Astrocyte (in vitro differentiated cells and primary cell): ENCODE measurements at regions not wholly inside any gene's neighbourhood (a gene's known extent, or its start where the extent isn't known, plus 50 kb on each side); places are given as distances from the start of the nearest gene placed in this dataset.
"Not testable (repeated sequence)": the region's sequence is repeated elsewhere in the genome, so short reads cannot be mapped to it uniquely, and the experiment has no call there.

ENCODE experiments used
- DNase-seq: peaks from one replicate; pipeline ENCODE4 v3.0.0-alpha.2; 2010; ENCODE audit warnings: low read depth
- FAIRE-seq: peaks from 2 replicates; lab custom pipeline; 2011; peaks lifted over from hg19 to GRCh38; lab: Jason Lieb, UNC
- H2AFZ ChIP-seq: 2 replicates; pipeline ENCODE4 v1.6.0; 2012; ENCODE audit warnings: low read depth, low read length, inconsistent platforms
- H3K27ac ChIP-seq: 2 replicates; pipeline ENCODE4 v1.5.1; 2011; ENCODE audit warnings: low read depth, low read length, inconsistent platforms
- H3K27me3 ChIP-seq: 2 replicates; pipeline ENCODE4 v1.6.0; 2011; ENCODE audit warnings: low read length, inconsistent platforms; ENCODE audit not compliant: insufficient read depth
- H3K36me3 ChIP-seq: 2 replicates; pipeline ENCODE4 v1.5.1; 2011; ENCODE audit warnings: low read length, inconsistent platforms; ENCODE audit not compliant: insufficient read depth
- H3K4me1 ChIP-seq: 2 replicates; pipeline ENCODE4 v1.5.1; 2011; ENCODE audit warnings: low read length, inconsistent platforms; ENCODE audit not compliant: insufficient read depth
- H3K4me2 ChIP-seq: 2 replicates; pipeline ENCODE4 v1.6.0; 2012; ENCODE audit warnings: low read length, inconsistent platforms
- H3K4me3 ChIP-seq: 2 replicates; pipeline ENCODE4 v1.5.1; 2011; ENCODE audit warnings: low read depth, mild to moderate bottlenecking, low read length, inconsistent platforms; ENCODE audit not compliant: insufficient read depth
- H3K79me2 ChIP-seq: 2 replicates; pipeline ENCODE4 v1.6.0; 2012; ENCODE audit warnings: mild to moderate bottlenecking, low read length, inconsistent platforms; ENCODE audit not compliant: insufficient read depth
- H3K9ac ChIP-seq: 2 replicates; pipeline ENCODE4 v1.6.0; 2012; ENCODE audit warnings: mild to moderate bottlenecking, low read length, inconsistent platforms
- H3K9me3 ChIP-seq: 2 replicates; pipeline ENCODE4 v1.5.1; 2012; ENCODE audit warnings: low read depth, mild to moderate bottlenecking, low read length, inconsistent platforms; ENCODE audit not compliant: insufficient read depth
- H4K20me1 ChIP-seq: 2 replicates; pipeline ENCODE4 v1.6.0; 2012; ENCODE audit warnings: low read length, inconsistent platforms; ENCODE audit not compliant: insufficient read depth
- H3K27ac Mint-ChIP-seq: one replicate; pipeline ENCODE4 v1.8.0; 2021; ENCODE audit warnings: mild to moderate bottlenecking, mixed read lengths; ENCODE audit not compliant: unreplicated experiment
- H3K27me3 Mint-ChIP-seq: one replicate; pipeline ENCODE4 v1.8.0; 2021; ENCODE audit warnings: low read depth, mixed read lengths; ENCODE audit not compliant: unreplicated experiment
- H3K36me3 Mint-ChIP-seq: one replicate; pipeline ENCODE4 v1.8.0; 2021; ENCODE audit warnings: low read depth, mixed read lengths; ENCODE audit not compliant: unreplicated experiment
- H3K4me1 Mint-ChIP-seq: one replicate; pipeline ENCODE4 v1.8.0; 2021; ENCODE audit warnings: low read depth, mixed read lengths; ENCODE audit not compliant: unreplicated experiment
- H3K4me3 Mint-ChIP-seq: one replicate; pipeline ENCODE4 v1.8.0; 2021; ENCODE audit warnings: mild to moderate bottlenecking, moderate library complexity, mixed read lengths; ENCODE audit not compliant: unreplicated experiment
- H3K9me3 Mint-ChIP-seq: one replicate; pipeline ENCODE4 v1.8.0; 2021; ENCODE audit warnings: mild to moderate bottlenecking, mixed read lengths; ENCODE audit not compliant: unreplicated experiment
- EZH2 ChIP-seq: IDR thresholded peaks from 2 replicates; pipeline ENCODE4 v1.6.1; 2012; ENCODE audit warnings: mild to moderate bottlenecking, low read length, inconsistent platforms; ENCODE audit not compliant: insufficient read depth
- TF ChIP-seq, protein P1 (sequence below): IDR thresholded peaks from 2 replicates; pipeline ENCODE4 v1.5.1; 2011; ENCODE audit warnings: low read depth, mild to moderate bottlenecking, inconsistent platforms, low read length, moderate library complexity; ENCODE audit not compliant: insufficient read depth

DNA sequence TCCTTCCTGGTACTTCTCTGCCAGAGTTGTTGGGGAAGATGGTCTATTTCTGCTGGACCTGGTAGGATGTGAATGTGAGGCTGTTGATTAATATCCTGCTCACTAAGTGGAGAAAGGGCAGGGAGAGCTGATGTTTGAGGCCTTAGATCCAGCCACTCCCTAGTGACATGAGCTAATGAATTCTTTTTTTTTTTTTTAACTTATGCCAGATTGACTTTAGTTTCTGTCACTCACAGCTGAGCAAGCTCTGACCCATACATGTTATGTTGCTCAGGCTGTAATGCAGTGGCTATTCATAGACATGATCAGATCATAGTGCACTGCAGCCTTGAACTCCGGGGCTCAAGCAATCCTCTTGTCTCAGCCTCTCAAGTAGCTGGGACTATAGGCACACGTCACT lies 75.1 kb upstream of the SPRY4 start:
- peaks cover 27% of the 10 kb centered on the region for H3K9me3 Mint-ChIP-seq
- peaks cover 3% of the 10 kb centered on the region for H3K4me1 ChIP-seq
- H3K36me3 ChIP-seq: no peaks in the 10 kb centered on the region
- H3K27me3 Mint-ChIP-seq: peaks cover 9% of the 10 kb centered on the region
- FAIRE-seq: no peak
- no peak for TF ChIP-seq EZH2
- TF ChIP-seq, protein P1, sequence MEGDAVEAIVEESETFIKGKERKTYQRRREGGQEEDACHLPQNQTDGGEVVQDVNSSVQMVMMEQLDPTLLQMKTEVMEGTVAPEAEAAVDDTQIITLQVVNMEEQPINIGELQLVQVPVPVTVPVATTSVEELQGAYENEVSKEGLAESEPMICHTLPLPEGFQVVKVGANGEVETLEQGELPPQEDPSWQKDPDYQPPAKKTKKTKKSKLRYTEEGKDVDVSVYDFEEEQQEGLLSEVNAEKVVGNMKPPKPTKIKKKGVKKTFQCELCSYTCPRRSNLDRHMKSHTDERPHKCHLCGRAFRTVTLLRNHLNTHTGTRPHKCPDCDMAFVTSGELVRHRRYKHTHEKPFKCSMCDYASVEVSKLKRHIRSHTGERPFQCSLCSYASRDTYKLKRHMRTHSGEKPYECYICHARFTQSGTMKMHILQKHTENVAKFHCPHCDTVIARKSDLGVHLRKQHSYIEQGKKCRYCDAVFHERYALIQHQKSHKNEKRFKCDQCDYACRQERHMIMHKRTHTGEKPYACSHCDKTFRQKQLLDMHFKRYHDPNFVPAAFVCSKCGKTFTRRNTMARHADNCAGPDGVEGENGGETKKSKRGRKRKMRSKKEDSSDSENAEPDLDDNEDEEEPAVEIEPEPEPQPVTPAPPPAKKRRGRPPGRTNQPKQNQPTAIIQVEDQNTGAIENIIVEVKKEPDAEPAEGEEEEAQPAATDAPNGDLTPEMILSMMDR: no peak
- H3K4me1 Mint-ChIP-seq: no peaks in the 10 kb centered on the region
- no peaks in the 10 kb centered on the region for H3K27me3 ChIP-seq
- no peak overlapping the region for H3K4me3 Mint-ChIP-seq
- H3K79me2 ChIP-seq: no peaks in the 10 kb centered on the region
- H3K9me3 ChIP-seq: peaks cover 4% of the 10 kb centered on the region
- no peaks in the 10 kb centered on the region for H4K20me1 ChIP-seq
- no peak overlapping the region for H3K27ac Mint-ChIP-seq
- peaks cover 13% of the 10 kb centered on the region for H3K36me3 Mint-ChIP-seq
- H3K9ac ChIP-seq: no peak overlapping the region
- no peak overlapping the region for H3K4me3 ChIP-seq
- no peak overlapping the region for H3K27ac ChIP-seq
- no peak for DNase-seq
- no peak overlapping the region for H3K4me2 ChIP-seq
- H2AFZ ChIP-seq: no peak overlapping the region

DNA sequence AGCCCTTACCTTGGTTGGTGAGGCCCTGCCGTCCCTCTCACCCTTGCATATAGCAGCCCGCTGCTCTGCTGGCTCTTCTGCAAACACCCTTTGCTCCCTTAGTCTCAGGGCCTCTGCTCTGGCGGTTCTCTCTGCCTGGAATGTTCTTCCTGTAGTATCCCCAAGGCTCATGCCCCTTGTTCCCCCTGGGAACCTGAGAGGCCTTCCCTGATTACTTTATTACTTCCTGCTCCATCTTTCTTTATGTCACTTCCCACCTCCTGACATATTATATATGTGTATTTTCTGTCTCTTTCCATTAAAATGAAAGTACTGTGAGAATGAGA lies 73.9 kb upstream of the SPRY4 start:
- Mint-ChIP-seq H3K9me3 (peaks cover 27% of the 10 kb centered on the region), H3K27ac (no peak overlapping the region), H3K36me3 (peaks cover 15% of the 10 kb centered on the region), H3K4me3 (no peak overlapping the region), H3K4me1 (no peaks in the 10 kb centered on the region), H3K27me3 (peaks cover 4% of the 10 kb centered on the region)
- DNase-seq (no peak), FAIRE-seq (no peak)
- peaks cover 4% of the 10 kb centered on the region for H3K9me3 ChIP-seq
- no peak overlapping the region for H3K4me2 ChIP-seq
- no peaks in the 10 kb centered on the region for H3K79me2 ChIP-seq
- no peak for TF ChIP-seq EZH2
- TF ChIP-seq, protein P1: no peak
- H2AFZ ChIP-seq: no peak overlapping the region
- peaks cover 1% of the 10 kb centered on the region for H3K4me1 ChIP-seq
- no peaks in the 10 kb centered on the region for H3K36me3 ChIP-seq
- H4K20me1 ChIP-seq: no peaks in the 10 kb centered on the region
- no peak overlapping the region for H3K27ac ChIP-seq
- no peak overlapping the region for H3K9ac ChIP-seq
- no peak overlapping the region for H3K4me3 ChIP-seq
- H3K27me3 ChIP-seq: no peaks in the 10 kb centered on the region

DNA sequence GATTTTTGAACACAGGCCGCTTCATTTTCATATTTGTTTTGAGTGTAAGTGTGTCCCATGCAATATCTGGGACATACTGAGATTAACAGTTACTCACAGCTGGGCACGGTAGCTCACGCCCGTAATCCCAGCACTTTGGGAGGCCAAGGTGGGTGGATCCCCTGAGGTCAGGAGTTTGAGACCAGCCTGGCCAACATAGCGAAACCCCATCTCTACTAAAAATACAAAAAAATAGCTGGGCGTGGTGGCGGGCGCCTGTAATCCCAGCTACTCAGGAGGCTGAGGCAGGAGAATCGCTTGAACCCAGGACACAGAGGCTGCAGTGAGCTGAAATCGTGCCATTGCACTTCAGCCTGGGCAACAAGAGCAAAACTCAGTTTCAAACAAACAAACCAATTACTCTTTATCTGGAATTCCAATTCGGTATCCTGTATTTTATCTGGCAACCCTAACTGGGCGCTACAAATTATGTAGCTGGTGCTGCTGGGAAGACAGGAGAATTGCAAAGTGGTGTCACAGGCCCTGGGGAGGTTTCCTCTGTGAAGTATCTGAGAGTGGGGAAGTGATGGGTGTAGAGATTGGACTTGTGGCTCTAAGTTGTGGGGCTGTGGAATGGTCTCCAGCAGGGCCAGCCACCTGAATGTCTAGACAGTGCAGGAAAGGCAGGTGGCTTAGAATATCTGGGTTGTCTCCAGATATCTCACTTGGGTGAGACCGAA lies 73.3 kb upstream of the SPRY4 start:
- not testable (repeated sequence) for H3K4me1 Mint-ChIP-seq, H3K4me3 ChIP-seq, H3K27ac Mint-ChIP-seq

More for the DNA sequence above, 73.3 kb upstream of the SPRY4 start:
- not testable (repeated sequence) for DNase-seq, H4K20me1 ChIP-seq, H3K4me1 ChIP-seq, H3K9me3 ChIP-seq, H3K27ac ChIP-seq, H3K27me3 ChIP-seq, H3K27me3 Mint-ChIP-seq, H3K79me2 ChIP-seq, H3K36me3 ChIP-seq, H3K9ac ChIP-seq, H2AFZ ChIP-seq, H3K4me2 ChIP-seq, H3K4me3 Mint-ChIP-seq, FAIRE-seq
- peaks cover 15% of the 10 kb centered on the region for H3K36me3 Mint-ChIP-seq
- H3K9me3 Mint-ChIP-seq: peaks cover 27% of the 10 kb centered on the region
